HG03442 (cell line): ENCODE measurements at regions not wholly inside any gene's neighbourhood (a gene's known extent, or its start where the extent isn't known, plus 50 kb on each side); places are given as distances from the start of the nearest gene placed in this dataset.

Source experiments
- ATAC-seq: cut with Tn5 transposase; IDR thresholded peaks from one replicate; pipeline ENCODE4 v1.9.1; 2021; ENCODE audit warnings: mild to moderate bottlenecking, moderate library complexity; ENCODE audit not compliant: unreplicated experiment

- no peak for ATAC-seq
These were observed 130.3 kb upstream of the CXCR4 start for GRCh38 chr2:136248242-136248641.

DNA sequence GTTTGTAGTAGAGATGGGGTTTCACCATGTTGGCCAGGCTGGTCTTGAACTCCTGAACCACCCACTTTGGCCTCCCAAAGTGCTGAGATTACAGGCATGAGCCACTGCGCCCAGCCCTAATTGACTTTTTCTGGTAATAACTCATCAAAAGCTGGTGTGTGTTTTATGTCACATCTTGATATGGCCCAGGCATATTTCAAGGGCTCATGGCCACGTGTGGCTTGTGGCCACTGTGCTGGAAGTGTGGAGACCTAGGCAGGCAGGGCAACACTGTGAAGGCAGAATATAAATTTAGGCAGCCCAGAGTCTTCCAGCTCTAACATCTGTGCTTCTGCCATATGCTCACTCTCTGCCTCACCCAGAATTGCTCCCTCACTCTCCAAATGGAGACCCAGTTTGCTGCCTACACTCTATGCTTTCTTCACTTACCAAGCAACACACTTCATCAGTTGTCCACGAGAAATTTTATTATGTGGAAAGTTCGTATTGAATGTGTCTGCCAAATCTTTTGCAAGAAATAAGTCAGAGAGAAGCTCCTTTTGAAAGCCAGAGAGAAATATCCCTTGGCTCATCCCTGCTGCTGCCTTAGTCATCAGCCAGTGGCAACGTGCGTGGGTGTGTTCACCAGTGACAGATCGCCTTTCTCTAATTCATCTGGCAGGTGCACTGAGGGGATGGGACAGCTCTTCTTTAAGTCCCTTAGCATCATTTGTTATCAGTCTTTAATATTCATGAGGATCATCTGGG lies 129.4 kb upstream of the CXCR4 start:
- no peak for ATAC-seq

DNA sequence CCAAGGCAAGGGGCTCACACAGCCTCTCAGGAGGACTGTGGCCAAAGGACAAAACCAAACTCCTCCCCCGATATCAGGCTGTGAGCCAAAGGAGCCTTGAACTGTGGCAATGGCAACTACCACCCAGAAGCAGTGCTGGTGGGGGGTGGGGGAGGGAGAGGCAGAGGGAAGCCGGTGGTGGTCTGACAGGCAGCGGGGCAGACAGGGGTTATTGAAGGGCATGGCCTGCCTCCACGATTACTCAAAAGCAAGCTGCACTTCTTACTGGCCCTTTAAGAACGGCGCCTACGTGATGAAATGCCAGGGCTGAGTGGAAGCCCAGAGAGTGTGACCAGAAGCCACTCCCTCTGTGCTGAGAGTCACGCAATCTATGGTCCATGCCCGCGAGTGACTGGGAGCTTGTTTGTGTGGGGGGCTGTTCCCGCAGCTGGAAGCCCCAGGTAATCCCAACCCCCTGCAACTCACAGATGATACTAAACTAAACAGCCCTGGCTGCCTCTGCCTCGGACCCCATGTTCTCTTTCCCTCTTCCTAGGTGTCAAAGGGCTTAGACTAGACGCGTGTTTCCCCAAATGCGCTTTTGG lies 128.2 kb upstream of the CXCR4 start:
- peak; percentile 94 for ATAC-seq

- no peak for ATAC-seq
These were observed 127.3 kb upstream of the CXCR4 start for GRCh38 chr2:136245211-136245610.

GRCh38 chr2:136244536-136244885 lies 126.6 kb upstream of the CXCR4 start:
- ATAC-seq, result no peak

DNA sequence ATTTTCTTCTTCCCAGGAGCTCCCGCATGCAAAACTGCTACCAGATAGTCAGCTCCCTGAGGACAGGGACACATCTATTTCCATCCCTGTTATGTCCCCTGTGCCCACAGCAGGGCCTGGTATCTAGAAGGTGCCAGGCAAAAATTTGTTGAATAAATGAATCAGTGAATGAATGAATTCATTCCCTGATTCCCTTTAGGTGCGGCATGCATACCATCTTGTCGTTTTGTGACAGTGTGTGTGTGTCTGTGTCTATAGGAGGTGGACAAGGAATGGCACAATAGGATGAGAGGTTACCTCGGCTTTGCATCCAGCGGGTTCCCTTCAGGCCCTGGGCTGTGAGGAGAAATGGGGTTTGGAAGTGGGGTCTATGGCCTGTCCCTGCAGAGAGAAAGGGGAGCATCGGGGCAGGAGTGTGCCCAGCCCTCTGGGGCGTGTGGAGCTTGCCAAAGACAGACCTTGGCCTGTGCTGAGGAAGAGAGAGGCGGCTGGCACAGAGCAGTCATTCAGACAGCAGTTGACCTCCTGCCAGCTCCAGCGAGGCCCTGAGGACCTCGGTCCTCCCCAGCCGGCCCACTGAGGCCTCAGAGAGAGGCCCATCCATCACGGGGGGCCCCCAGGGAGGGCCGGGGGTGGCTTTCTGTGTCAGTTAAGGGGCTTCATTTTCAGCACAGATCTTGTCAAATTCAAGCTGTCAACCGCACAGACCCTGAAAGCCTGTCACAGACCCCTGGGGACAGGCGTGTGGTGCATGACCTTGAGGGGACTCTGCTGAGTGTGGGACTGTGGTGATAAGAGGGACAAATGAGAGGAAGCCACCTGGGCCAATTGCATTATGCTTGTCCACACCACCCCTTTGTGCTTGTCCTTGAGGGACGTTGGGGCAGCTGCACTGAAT lies 125.9 kb upstream of the CXCR4 start:
- ATAC-seq, result no peak

GRCh38 chr2:136242687-136243277 lies 124.8 kb upstream of the CXCR4 start:
- no peak for ATAC-seq

- no peak for ATAC-seq
These were observed 124.2 kb upstream of the CXCR4 start for GRCh38 chr2:136242100-136242499.

GRCh38 chr2:136239079-136239685 lies 121.2 kb upstream of the CXCR4 start:
- ATAC-seq, result no peak

GRCh38 chr2:136238286-136239078 lies 120.5 kb upstream of the CXCR4 start:
- ATAC-seq, result peak; percentile 85

DNA sequence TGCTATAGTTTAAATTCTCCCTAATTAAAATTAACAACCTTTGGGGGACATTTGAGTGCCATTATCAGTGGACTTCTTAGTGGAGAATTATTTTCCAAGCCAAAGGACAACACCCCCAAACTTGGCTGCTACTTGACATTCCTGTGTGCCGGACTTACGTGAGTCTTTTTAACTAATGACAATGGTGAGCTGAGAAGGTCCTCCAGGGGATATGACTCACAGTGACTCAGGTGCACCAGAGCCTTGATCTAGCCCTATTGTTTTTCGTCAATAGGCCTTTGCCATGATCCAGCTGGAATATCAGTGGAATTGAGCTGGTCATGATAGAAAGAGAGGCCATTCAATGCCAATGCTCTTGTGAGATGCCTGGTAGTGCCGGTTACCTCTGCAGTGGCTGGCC lies 118.1 kb upstream of the CXCR4 start:
- ATAC-seq, result no peak

DNA sequence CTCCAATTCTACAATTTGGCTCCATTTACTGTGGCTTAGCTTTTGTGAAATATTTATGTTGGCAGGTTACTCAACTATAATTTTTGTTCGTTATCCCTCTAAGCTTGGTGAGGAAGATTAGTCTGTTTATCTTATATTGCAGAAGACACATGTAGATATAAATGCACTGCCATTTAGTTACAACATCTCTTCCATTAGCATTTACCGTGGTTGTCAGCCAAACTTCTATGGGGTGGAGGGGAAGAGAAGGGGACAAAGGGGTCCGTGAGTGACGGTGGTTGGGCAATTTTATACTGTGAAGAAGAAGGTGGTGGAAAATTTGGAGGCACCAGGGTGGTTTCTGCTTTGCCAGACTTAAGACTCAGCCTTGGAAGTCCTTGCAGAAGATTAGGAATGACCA lies 117.6 kb upstream of the CXCR4 start:
- no peak for ATAC-seq

- no peak for ATAC-seq
These were observed 116.3 kb upstream of the CXCR4 start for GRCh38 chr2:136234261-136234660.

- no peak for ATAC-seq
These were observed 115.3 kb upstream of the CXCR4 start for GRCh38 chr2:136233298-136233697.

- ATAC-seq, result no peak
These were observed 114.7 kb upstream of the CXCR4 start for GRCh38 chr2:136232456-136233172.

DNA sequence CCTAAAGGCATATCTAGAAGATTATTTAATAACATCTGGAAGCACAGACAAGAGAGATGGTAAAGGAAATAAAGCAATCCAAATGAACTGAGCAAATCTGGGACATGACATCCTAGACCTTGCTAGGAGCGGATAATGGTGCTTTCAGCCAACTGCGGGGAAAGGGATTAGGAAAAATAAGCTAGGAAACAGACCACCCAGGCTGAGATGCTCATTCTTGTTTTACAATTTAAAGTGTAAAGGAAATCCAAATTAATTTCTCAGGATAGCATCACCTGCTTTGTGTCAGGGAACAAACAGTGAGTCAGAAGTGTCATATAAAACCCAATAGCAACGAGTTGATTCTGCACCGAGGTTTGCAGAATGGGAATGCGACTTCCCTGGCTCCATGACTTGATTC lies 112.5 kb upstream of the CXCR4 start:
- ATAC-seq, result no peak

DNA sequence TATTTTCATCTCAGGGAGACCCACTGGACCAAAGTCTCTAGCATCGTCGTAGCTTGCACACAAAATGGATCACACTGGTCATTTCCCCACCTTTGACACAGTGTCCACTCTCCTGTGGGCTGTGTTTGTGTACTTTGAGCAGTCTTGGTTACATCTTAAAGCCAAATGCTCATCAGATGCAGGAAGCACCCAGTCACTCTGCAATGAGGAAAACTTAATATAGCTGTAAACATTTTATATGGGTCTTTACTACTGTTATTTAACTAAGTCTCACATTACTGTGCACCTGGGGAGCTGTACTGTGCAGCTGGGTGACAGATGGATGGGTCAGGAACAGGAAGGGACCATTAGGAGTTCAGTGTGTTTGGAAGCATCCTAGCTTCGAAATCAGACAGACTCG lies 109.0 kb upstream of the CXCR4 start:
- ATAC-seq, result no peak

GRCh38 chr2:136225950-136226835 lies 108.2 kb upstream of the CXCR4 start:
- peak; percentile 73 for ATAC-seq

DNA sequence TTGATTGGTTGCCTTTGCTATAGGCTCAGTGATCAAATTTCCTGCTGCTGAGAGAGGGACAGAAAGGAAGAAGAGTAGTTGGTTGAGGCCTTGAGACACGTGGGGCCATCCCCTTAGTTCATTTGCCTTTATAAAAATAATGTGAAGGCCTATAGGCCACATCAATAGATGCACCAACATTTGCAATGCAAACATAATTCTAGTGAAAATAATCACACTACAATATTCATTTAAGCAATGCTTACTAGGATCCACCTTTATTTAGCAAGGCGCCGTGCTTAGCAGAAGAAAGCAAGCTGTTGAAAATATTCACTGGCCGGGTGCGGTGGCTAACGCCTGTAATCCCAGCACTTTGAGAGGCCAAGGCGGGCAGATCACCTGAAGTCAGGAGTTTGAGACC lies 105.3 kb upstream of the CXCR4 start:
- no peak for ATAC-seq
